Activated CD4-positive, alpha-beta T cell treated with anti-CD3 and anti-CD28 coated beads, Interleukin-2, amount 50 U/mL, for 48 hours (primary cell): ENCODE measurements at regions not wholly inside any gene's neighbourhood (a gene's known extent, or its start where the extent isn't known, plus 50 kb on each side); places are given as distances from the start of the nearest gene placed in this dataset.

Experiments used
- DNase-seq, 2 experiments: peaks; one replicate each; pipeline ENCODE4 v3.0.0-alpha.2; 2020

DNA sequence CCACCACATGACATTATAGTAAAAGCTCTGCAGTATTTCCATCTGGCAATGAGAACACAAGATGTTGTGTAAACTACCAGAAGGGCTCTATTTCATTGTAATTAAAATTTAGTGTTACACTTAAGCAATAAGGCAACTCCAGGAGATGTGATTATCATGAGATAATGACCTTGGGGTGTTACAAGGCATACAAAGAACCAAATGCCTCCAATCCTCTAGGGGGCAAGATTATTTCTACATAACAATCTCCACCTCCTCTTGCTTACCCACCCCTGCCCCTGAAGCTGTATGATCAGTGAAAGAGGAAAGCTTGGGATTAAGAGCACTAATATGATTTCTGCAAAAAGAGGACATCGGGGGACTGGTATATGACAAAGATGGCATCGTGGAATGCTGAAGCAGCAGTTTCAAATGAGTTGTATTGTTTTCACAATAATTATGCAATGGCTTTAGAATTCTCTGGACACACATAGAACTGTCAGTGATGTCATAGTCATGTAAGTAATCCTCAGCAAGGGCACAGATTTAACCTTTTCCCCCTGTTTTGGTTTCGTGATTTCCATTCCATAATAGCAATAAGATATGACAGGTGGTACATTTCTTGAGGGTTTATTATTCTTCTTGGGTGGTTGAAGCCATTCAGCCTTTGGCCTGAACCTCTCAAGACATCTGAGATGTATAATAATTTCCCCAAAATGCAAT lies 295.3 kb downstream of the MZT1 start:
- no peak for DNase-seq

DNA sequence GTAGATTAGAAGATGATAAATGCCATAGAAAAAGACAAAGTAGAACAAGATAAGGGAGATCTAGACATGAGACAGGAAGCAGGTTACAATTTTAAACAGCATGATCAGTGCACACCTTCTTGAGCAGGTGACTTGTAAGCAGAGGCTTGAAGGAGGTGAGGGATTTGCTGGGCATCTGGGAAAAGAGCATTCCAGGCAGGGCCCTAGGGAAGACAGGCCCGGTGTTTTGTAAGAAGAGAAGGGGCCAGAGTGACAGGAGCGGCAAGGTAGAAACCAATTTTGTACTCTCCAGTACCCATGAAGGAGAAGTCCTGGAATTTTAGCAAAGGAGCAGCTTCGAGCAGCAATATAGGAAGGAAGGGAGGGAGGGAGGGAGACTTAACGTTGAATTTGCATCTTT lies 296.5 kb downstream of the MZT1 start:
- no peak for DNase-seq

DNA sequence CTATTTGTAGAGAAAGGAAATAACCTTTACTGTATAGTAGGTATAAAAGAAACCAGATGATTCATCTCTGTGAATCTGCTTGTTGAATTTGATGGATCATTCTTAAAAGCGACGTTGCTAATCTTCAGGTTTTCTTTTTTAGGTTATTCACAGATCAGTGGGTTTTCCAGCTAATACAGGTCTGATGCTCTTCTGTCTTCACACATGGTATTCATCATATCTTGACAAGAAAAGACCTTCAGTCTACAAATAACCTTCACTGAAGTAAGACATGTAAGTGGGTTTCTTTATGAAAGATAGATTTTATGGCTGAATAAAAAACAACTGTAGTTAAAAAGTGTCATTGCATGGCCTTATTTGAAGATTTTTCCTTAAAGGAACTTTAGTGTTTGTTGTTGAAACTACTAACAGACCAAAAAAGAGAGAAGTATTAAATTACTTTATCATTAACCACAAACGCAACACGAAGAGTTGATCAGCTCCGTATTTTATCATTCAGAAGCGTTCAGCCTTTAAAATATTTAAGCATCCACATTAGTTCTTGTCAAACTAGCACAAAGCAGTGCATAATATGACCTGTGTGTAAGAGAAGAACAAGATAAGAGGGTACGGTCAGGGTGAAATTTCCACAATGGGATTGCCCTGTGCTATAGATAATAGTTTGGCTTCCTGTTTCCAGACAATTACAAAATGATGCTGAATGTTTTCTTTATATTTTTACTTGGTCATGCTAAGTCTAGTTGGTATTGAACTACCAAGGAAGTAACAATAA lies 299.5 kb downstream of the MZT1 start:
- no peak for DNase-seq

DNA sequence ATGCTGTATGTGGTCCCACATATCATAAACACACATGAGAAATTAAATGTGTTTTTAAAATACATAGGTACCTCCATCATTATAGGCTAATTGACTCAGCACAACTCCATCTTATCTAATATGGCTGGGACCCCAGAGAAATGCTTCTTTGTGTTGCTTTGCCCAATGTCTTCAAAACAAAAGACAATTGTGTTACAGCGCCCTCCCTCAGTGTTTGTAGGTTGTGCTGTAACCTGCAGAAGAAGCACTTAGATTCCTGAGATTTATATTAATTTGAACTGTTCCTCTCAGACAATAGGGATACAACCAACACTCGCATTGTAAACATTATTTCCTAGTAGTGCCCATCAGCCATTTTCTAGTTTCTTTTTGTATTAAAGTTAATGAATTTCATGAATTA lies 303.4 kb downstream of the MZT1 start:
- no peak for DNase-seq

GRCh38 chr13:72415817-72416216 lies 311.6 kb downstream of the MZT1 start:
- DNase-seq, result no peak

- DNase-seq, result no peak
Observed at GRCh38 chr13:72412481-72412880, 314.9 kb downstream of the MZT1 start.

GRCh38 chr13:72405441-72405840 lies 322.0 kb downstream of the MZT1 start:
- no peak for DNase-seq

DNA sequence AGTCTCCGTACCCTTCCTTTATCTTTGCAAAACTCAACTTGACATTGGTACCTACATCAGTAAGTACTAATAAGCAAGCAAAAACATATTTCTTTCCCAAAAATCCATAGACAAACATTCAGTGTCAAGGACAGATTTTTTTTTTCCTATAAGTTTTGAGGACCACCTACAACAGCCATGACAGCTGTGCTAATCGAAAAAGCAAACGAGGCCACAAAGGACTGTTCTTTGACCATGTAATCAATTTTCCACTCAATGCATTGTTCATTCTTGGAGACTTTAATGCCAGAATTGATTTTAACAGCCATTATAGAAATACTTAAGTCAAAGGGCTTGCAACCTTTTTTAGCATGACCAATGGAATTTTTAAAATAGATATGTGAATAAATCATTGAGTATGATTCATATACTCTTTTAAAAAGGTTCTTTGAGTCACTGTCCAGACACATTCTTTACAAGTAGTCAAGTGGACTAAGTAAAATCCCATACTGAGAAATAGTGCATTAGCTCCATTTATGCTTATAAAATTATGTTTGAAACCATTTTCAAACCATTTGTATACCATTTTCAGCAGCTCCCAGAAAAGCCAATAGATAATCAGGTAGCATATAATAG lies 323.9 kb downstream of the MZT1 start:
- no peak for DNase-seq

DNA sequence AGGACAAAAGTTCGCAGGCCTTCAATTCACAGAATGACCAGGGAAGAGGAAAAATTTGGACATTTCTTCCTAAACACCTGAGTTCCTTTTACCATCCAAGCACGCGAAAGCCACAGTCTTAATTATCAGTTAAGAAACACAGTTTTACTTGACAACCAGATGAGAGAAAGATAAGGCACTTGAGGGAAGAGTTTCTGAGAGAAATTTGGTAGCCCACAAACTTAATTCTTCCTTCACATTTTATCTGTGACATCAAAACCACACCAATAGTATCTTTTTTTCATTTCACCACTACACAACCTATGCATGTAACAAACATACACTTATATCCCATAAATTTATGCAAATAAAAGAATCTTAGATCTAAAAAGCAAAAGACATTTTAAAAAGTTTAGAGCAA lies 326.6 kb downstream of the MZT1 start:
- DNase-seq, result no peak

GRCh38 chr13:72399351-72399750 lies 328.1 kb downstream of the MZT1 start:
- DNase-seq, result no peak

GRCh38 chr13:72397265-72397664 lies 330.2 kb downstream of the MZT1 start:
- no peak for DNase-seq

- no peak for DNase-seq
Observed at GRCh38 chr13:72390909-72391308, 336.5 kb downstream of the MZT1 start.

GRCh38 chr13:72386138-72386684 lies 341.2 kb downstream of the MZT1 start:
- no peak for DNase-seq

DNA sequence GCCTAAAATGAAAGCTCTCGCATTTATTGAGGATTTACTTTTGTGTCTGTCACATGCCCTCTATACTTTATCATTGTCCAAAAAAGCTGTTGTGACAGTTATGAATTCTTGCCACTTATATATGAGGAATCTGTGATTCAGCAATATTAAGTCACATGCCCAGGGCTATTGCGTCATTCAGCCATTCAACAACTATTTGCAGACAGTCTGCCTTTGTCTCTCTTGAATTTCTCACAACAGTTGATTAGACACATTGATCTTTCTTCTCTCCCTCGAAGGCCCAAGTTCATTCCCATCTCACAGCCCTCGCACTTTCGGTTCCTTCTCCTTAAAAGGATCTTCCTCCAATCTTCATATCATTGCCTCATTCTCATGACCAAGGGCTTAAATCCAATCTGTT lies 342.6 kb downstream of the MZT1 start:
- no peak for DNase-seq

GRCh38 chr13:72384186-72384823 lies 343.1 kb downstream of the MZT1 start:
- DNase-seq, result no peak

- DNase-seq, result no peak
Observed at GRCh38 chr13:72383646-72384045, 343.8 kb downstream of the MZT1 start.

DNA sequence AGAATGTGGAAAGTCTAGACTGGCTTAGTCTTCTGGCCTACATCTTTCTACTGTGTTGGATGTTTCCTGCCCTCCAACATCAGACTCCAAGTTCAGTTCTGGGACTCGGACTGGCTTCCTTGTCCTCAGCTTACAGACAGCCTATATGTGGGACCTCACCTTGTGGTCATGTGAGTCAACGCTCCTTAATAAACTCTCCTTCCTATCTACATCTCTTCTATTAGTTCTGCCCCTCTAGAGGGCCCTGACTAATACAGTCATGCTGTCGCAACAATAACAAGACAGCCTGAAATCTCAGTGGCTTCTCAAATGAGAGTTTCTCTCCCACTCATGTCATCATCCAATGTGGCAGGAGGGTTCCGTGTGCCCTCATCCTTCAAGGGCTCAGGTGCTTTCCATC lies 347.8 kb downstream of the MZT1 start:
- no peak for DNase-seq

DNA sequence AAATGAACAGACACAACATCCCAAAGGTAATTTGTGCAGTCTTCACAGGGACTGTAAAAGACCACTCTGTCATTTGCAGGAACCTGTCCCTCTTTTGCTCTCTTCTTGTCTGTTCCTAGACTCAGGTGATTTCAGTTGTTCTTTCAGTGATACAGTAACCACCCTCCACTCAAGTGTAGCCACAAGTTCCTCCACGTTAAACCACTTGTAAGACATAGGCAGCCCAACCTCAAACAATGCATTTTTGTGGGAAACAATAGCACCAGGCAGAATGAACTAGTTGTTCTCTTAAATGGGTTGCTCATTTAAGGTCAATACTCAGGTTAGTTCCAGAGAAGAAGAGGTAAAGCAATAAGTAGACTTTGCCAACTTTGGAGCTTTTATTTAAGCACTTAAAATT lies 359.4 kb downstream of the MZT1 start:
- no peak for DNase-seq

- DNase-seq, result no peak
Observed at GRCh38 chr13:72346716-72347115, 380.7 kb downstream of the MZT1 start.

GRCh38 chr13:72342364-72342763 lies 385.1 kb downstream of the MZT1 start:
- DNase-seq, result no peak

- no peak for DNase-seq
Observed at GRCh38 chr13:72341904-72342303, 385.5 kb downstream of the MZT1 start.

DNA sequence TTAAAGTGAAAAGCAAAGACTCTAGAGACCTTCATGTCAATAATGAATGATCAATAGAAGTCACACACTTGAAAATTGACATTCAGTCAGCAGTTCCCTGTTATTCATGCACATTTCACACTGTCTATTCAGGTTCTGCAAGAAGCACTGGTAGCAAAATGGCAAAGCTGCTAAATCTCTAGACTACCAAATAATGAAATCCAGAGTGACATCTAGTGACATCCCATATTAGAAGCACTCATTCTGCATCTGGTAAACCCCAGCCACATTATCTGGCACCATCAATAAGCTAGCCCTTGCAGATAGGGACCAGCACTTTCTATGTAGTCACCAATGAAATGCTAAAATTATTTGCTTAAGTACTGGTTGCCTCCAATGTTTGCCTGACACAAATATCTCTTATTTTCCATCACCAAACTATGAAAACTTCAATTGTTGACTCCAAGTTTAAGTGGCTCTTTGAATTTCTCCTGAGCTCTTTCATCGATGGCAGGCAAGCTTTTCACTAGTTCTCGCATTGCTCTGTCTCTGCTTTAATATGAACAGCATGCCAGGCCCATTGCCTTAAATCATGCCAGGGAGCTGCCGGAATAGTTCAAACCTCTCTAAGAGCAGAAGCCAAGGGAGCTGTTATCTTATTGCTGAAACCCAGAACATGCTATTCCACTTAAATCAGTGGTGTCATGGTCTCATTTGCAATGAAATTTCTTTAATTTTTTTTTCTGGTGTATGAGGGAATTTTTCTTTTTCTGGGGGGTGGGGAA lies 409.9 kb downstream of the MZT1 start:
- DNase-seq, result no peak

GRCh38 chr13:72316716-72317115 lies 410.7 kb downstream of the MZT1 start:
- no peak for DNase-seq
